ENCODE measurements at regions not wholly inside any gene's neighbourhood (a gene's known extent, or its start where the extent isn't known, plus 50 kb on each side); places are given as distances from the start of the nearest gene placed in this dataset.

GRCh38 chr4:82213485-82214417, 160.0 kb downstream of the HNRNPD start:
- Mint-ChIP-seq H3K27me3 (ENCODE audit: insufficient read depth, unreplicated experiment) (peaks cover under 1% of the 10 kb centered on the region), H3K27ac (ENCODE audit: unreplicated experiment) (no peak overlapping the region), H3K36me3 (ENCODE audit: insufficient read depth, unreplicated experiment) (no peaks in the 10 kb centered on the region), H3K4me1 (ENCODE audit: low read depth, unreplicated experiment) (no peaks in the 10 kb centered on the region), H3K4me3 (ENCODE audit: unreplicated experiment) (no peak overlapping the region), H3K9me3 (ENCODE audit: unreplicated experiment) (no peaks in the 10 kb centered on the region)
- CTCF ChIA-PET: no interaction called here
- Histone ChIP-seq H3K36me3 (ENCODE audit: control insufficient read depth, insufficient read depth, low read length) (no peaks in the 10 kb centered on the region), H3K9me3 (no peaks in the 10 kb centered on the region), H3K27me3 (replicated peaks; ENCODE audit: control insufficient read depth, insufficient read depth, low read length) (no peaks in the 10 kb centered on the region), H3K4me3 (ENCODE audit: low read depth, low read length) (no peak overlapping the region), H3K4me1 (no peaks in the 10 kb centered on the region)
- no TSS peak for BruUV-seq (replicated peaks)
- TF ChIP-seq CTCF (IDR thresholded peaks at IDR 0.05; ENCODE audit: insufficient read depth in 1 of 2, low read depth in 1 of 2, low read length in 1 of 2, severe bottlenecking in 1 of 2, unreplicated experiment in 1 of 2): no peak
- POLR2A ChIA-PET: no interaction called here
- intact Hi-C loops (cut with micrococcal nuclease; ENCODE audit: unreplicated experiment): no loop called here
- no peak for DNase-seq

- Histone ChIP-seq H3K4me3 (ENCODE audit: low read depth, low read length) (no peak overlapping the region), H3K9me3 (no peaks in the 10 kb centered on the region; the same call in 1 of the 2 replicates), H3K4me1 (no peaks in the 10 kb centered on the region), H3K27me3 (replicated peaks; ENCODE audit: control insufficient read depth, insufficient read depth, low read length) (no peaks in the 10 kb centered on the region), H3K36me3 (ENCODE audit: control insufficient read depth, insufficient read depth, low read length) (no peaks in the 10 kb centered on the region)
- peak; percentile 57 to 84 for TF ChIP-seq CTCF (IDR thresholded peaks at IDR 0.05; ENCODE audit: insufficient read depth in 1 of 2, low read depth in 1 of 2, low read length in 1 of 2, severe bottlenecking in 1 of 2, unreplicated experiment in 1 of 2)
- intact Hi-C loops (cut with micrococcal nuclease; ENCODE audit: unreplicated experiment): loop anchor here (1.0 kb wide), 7 partner anchors 66 to 797 kb away; partner anchors contain the start of gene RASGEF1B
- peaks cover 12% of the 10 kb centered on the region for H3K9me3 Mint-ChIP-seq (ENCODE audit: unreplicated experiment)
- peak; percentile 57 to 63 for DNase-seq
- H3K36me3 Mint-ChIP-seq (ENCODE audit: insufficient read depth, unreplicated experiment): no peaks in the 10 kb centered on the region
- H3K4me1 Mint-ChIP-seq (ENCODE audit: low read depth, unreplicated experiment): no peaks in the 10 kb centered on the region
- POLR2A ChIA-PET: no interaction called here
- peak overlapping the region; percentile 51 for H3K27ac Mint-ChIP-seq (ENCODE audit: unreplicated experiment)
- H3K27me3 Mint-ChIP-seq (ENCODE audit: insufficient read depth, unreplicated experiment): peaks cover 4% of the 10 kb centered on the region
- H3K4me3 Mint-ChIP-seq (ENCODE audit: unreplicated experiment): no peak overlapping the region
- BruUV-seq (replicated peaks): no TSS peak
- CTCF ChIA-PET: interaction anchor here (0.7 to 1.0 kb wide), 2 partner anchors 66 to 83 kb away, joined by 3 to 4 read pairs; no protein-coding TSS in a partner anchor
These were observed 171.8 kb downstream of the HNRNPD start for GRCh38 chr4:82201805-82202641.

GRCh38 chr4:82201303-82201702, 172.5 kb downstream of the HNRNPD start:
- Mint-ChIP-seq H3K27ac (ENCODE audit: unreplicated experiment) (peak overlapping the region; percentile 51), H3K36me3 (ENCODE audit: insufficient read depth, unreplicated experiment) (no peaks in the 10 kb centered on the region)
- BruUV-seq (replicated peaks): no TSS peak

More at GRCh38 chr4:82201303-82201702, 172.5 kb downstream of the HNRNPD start:
- Histone ChIP-seq H3K4me1 (no peaks in the 10 kb centered on the region), H3K27me3 (replicated peaks; ENCODE audit: control insufficient read depth, insufficient read depth, low read length) (no peaks in the 10 kb centered on the region), H3K36me3 (ENCODE audit: control insufficient read depth, insufficient read depth, low read length) (no peaks in the 10 kb centered on the region), H3K9me3 (no peaks in the 10 kb centered on the region; the same call in 1 of the 2 replicates), H3K4me3 (ENCODE audit: low read depth, low read length) (no peak overlapping the region)
- CTCF ChIA-PET: interaction anchor here (0.7 to 1.0 kb wide), 2 partner anchors 67 to 84 kb away, joined by 3 to 4 read pairs; no protein-coding TSS in a partner anchor
- no peak for DNase-seq
- Mint-ChIP-seq H3K27me3 (ENCODE audit: insufficient read depth, unreplicated experiment) (peaks cover 4% of the 10 kb centered on the region), H3K4me1 (ENCODE audit: low read depth, unreplicated experiment) (no peaks in the 10 kb centered on the region), H3K4me3 (ENCODE audit: unreplicated experiment) (no peak overlapping the region), H3K9me3 (ENCODE audit: unreplicated experiment) (peaks cover 5% of the 10 kb centered on the region)
- no peak for TF ChIP-seq CTCF (IDR thresholded peaks at IDR 0.05; ENCODE audit: insufficient read depth in 1 of 2, low read depth in 1 of 2, low read length in 1 of 2, severe bottlenecking in 1 of 2, unreplicated experiment in 1 of 2)
- POLR2A ChIA-PET: no interaction called here
- intact Hi-C loops (cut with micrococcal nuclease; ENCODE audit: unreplicated experiment): no loop called here

All from Caco-2 (cell line).